Endothelial cell of umbilical vein (primary cell): ENCODE measurements at regions not wholly inside any gene's neighbourhood (a gene's known extent, or its start where the extent isn't known, plus 50 kb on each side); places are given as distances from the start of the nearest gene placed in this dataset.

Experiments
- BruUV-seq: library from RNA; stranded (reverse); fragments of 400-500 nt; replicated peaks from 2 replicates; lab custom pipeline; 2021; lab: Mats Ljungman, UMichigan
- CTCF ChIA-PET: fragments of 300-600, 350-600 bp; sonication (Branson Sonifier 250); formaldehyde crosslinking; loops from one replicate; lab custom pipeline; 2021; ENCODE audit warnings: antibody characterized with exemption, inconsistent platforms; lab: Charles Lee
- POLR2A ChIA-PET: fragments of 300-600, 350-600 bp; sonication (Branson Sonifier 250); formaldehyde crosslinking; loops from one replicate; lab custom pipeline; 2021; ENCODE audit warnings: antibody characterized with exemption, inconsistent platforms; lab: Charles Lee
- DNase-seq: peaks from one replicate; pipeline ENCODE4 v3.0.0-alpha.2; 2011; ENCODE audit warnings: low read depth, low spot score
- FAIRE-seq: peaks from 2 replicates; lab custom pipeline; 2011; peaks lifted over from hg19 to GRCh38; lab: Jason Lieb, UNC
- H2AFZ ChIP-seq: 2 replicates; pipeline ENCODE4 v1.6.0; 2012; ENCODE audit warnings: low read depth, low read length, control low read depth, inconsistent platforms
- H3K27ac ChIP-seq: 2 replicates; pipeline ENCODE4 v1.5.1; 2011; ENCODE audit warnings: low read depth, mild to moderate bottlenecking, control low read depth, low read length, moderate library complexity; ENCODE audit not compliant: insufficient read depth
- H3K27me3 ChIP-seq, 2 experiments: 2 replicates each; pipeline versions ENCODE4 v1.6.0 to v1.6.1; 2011; ENCODE audit warnings: low read length in 2 of 2, mixed read lengths in 1 of 2; ENCODE audit not compliant: control insufficient read depth in 2 of 2, insufficient read depth in 2 of 2
- H3K36me3 ChIP-seq, 2 experiments: 2 replicates in 1 of 2; 3 replicates in 1 of 2; pipeline ENCODE4 v1.5.1; 2011; ENCODE audit warnings: low read length in 2 of 2, mild to moderate bottlenecking in 1 of 2, moderate library complexity in 1 of 2; ENCODE audit not compliant: control insufficient read depth in 2 of 2, insufficient read depth in 2 of 2; ENCODE audit errors: extremely low read depth in 1 of 2
- H3K4me1 ChIP-seq: 3 replicates; pipeline ENCODE4 v1.5.1; 2011; ENCODE audit warnings: mild to moderate bottlenecking, low read length; ENCODE audit not compliant: control insufficient read depth, insufficient read depth; ENCODE audit errors: extremely low read depth
- H3K4me2 ChIP-seq: 2 replicates; pipeline ENCODE4 v1.6.1; 2011; ENCODE audit warnings: low read length, control low read depth, mixed read lengths; ENCODE audit not compliant: insufficient read depth
- H3K4me3 ChIP-seq, 3 experiments: fragments of 200-600 bp in 1 of 3; sonication (generic), shearing (Covaris generic) in 1 of 3; replicated peaks in 1 of 3; 2 replicates each; pipeline ENCODE4 v1.5.1; 2011 to 2016; ENCODE audit warnings: control low read depth in 3 of 3, low read length in 3 of 3, mild to moderate bottlenecking in 2 of 3, inconsistent platforms in 1 of 3, low read depth in 1 of 3, moderate library complexity in 1 of 3; ENCODE audit not compliant: insufficient read depth in 1 of 3
- H3K79me2 ChIP-seq: 2 replicates; pipeline ENCODE4 v1.6.0; 2012; ENCODE audit warnings: low read length, inconsistent platforms; ENCODE audit not compliant: control insufficient read depth, insufficient read depth
- H3K9ac ChIP-seq: replicated peaks from 2 replicates; pipeline ENCODE3; 2011; ENCODE audit warnings: low read length, control low read depth; ENCODE audit not compliant: insufficient read depth; ENCODE audit errors: extremely low read depth
- H3K9me1 ChIP-seq: replicated peaks from 3 replicates; pipeline ENCODE4 v1.6.0; 2011; ENCODE audit warnings: mild to moderate bottlenecking, low read length; ENCODE audit not compliant: control insufficient read depth, insufficient read depth; ENCODE audit errors: extremely low read depth
- H3K9me3 ChIP-seq: replicated peaks from 2 replicates; pipeline ENCODE4 v1.5.1; 2012; ENCODE audit warnings: low read length, inconsistent platforms; ENCODE audit not compliant: control insufficient read depth, insufficient read depth
- H4K20me1 ChIP-seq: replicated peaks from 2 replicates; pipeline ENCODE3; 2011; ENCODE audit warnings: mild to moderate bottlenecking, low read length; ENCODE audit not compliant: control insufficient read depth, insufficient read depth; ENCODE audit errors: extremely low read depth
- CTCF ChIP-seq, 2 donors: IDR thresholded peaks; 1 replicate in 1 of 2; 2 replicates in 1 of 2; pipeline ENCODE4 v1.5.1; 2011; ENCODE audit warnings: low read length in 2 of 2, mild to moderate bottlenecking in 2 of 2, moderate library complexity in 2 of 2, control low read depth in 1 of 2, inconsistent platforms in 1 of 2, low read depth in 1 of 2; ENCODE audit not compliant: insufficient read depth in 1 of 2; ENCODE audit errors: extremely low read depth in 1 of 2
- GATA2 ChIP-seq: IDR thresholded peaks from 2 replicates; pipeline ENCODE4 v1.7.0; 2011; ENCODE audit warnings: low read depth, mild to moderate bottlenecking, moderate library complexity, mixed read lengths, low read length; ENCODE audit not compliant: insufficient read length, insufficient read depth
- dilution Hi-C: fragments of 300-500 bp; cut with MboI; formaldehyde crosslinking; loops from one replicate; pipeline ENCODE4 v1.15.0; 2019; ENCODE audit warnings: low sequenced_read_pairs; ENCODE audit not compliant: extremely low pct_ligation_motif_present
- intact Hi-C: fragments of 100-400 bp; cut with micrococcal nuclease; formaldehyde crosslinking; loops from one replicate; pipeline ENCODE4 v1.10.0; 2022

- dilution Hi-C loops: no loop called here
Observed at GRCh38 chr6:100276311-100277057, 188.2 kb downstream of the SIM1 start.

More at GRCh38 chr6:100276311-100277057, 188.2 kb downstream of the SIM1 start:
- Histone ChIP-seq H4K20me1 (no peaks in the 10 kb centered on the region), H3K9ac (no peak overlapping the region), H3K4me1 (peaks cover 20% of the 10 kb centered on the region), H3K4me3 (no peak overlapping the region), H3K79me2 (no peaks in the 10 kb centered on the region), H3K4me2 (peak overlapping the region; percentile 52), H3K27me3 (no peaks in the 10 kb centered on the region), H3K27ac (peak overlapping the region; percentile 50), H3K9me3 (no peaks in the 10 kb centered on the region), H3K36me3 (no peaks in the 10 kb centered on the region), H2AFZ (no peak overlapping the region), H3K9me1 (no peaks in the 10 kb centered on the region)
- intact Hi-C loops: loop anchor here (1.0 kb wide), 2 partner anchors 21 to 69 kb away; no protein-coding TSS in a partner anchor
- CTCF ChIA-PET: interaction anchor here (1.2 to 1.4 kb wide), 2 partner anchors 19 to 20 kb away, joined by 3 to 4 read pairs; no protein-coding TSS in a partner anchor
- BruUV-seq: no TSS peak
- POLR2A ChIA-PET: no interaction called here
- DNase-seq (peak; percentile 34), FAIRE-seq (no peak)
- peak; percentile 63 for TF ChIP-seq GATA2
- TF ChIP-seq CTCF (IDR thresholded peaks at IDR 0.05; ENCODE audit: extremely low read depth in 1 of 2, insufficient read depth in 1 of 2, low read depth in 1 of 2, low read length in 2 of 2): no peak
